Spleen (tissue), 11 donors: ENCODE measurements at regions not wholly inside any gene's neighbourhood (a gene's known extent, or its start where the extent isn't known, plus 50 kb on each side); places are given as distances from the start of the nearest gene placed in this dataset.
"Not testable (repeated sequence)": the region's sequence is repeated elsewhere in the genome, so short reads cannot be mapped to it uniquely, and the experiment has no call there.

Experiments used
- DNase-seq: peaks from one replicate; pipeline ENCODE4 v3.0.0-alpha.2; 2020
- H3K27ac ChIP-seq, 8 donors: fragments of 200-600 bp; sonication (generic) in 7 of 8; 1 replicate in 4 of 8; 2 replicates in 4 of 8; pipeline versions ENCODE4 v1.5.0 to v1.8.0; 2016 to 2021; ENCODE audit warnings: inconsistent platforms in 4 of 8, mild to moderate bottlenecking in 4 of 8, moderate library complexity in 1 of 8
- H3K27me3 ChIP-seq, 7 donors: fragments of 200-600 bp; sonication (generic) in 6 of 7; replicated peaks in 1 of 7; 1 replicate in 4 of 7; 2 replicates in 3 of 7; pipeline versions ENCODE4 v1.5.0 to v1.8.0; 2016 to 2021; ENCODE audit warnings: inconsistent platforms in 3 of 7, mild to moderate bottlenecking in 1 of 7
- H3K36me3 ChIP-seq, 6 donors: fragments of 200-600 bp; sonication (generic) in 5 of 6; 1 replicate in 4 of 6; 2 replicates in 2 of 6; pipeline versions ENCODE4 v1.5.0 to v1.8.0; 2016 to 2021; ENCODE audit warnings: inconsistent platforms in 2 of 6
- H3K4me1 ChIP-seq, 6 donors: fragments of 200-600 bp; sonication (generic) in 5 of 6; 1 replicate in 3 of 6; 2 replicates in 3 of 6; pipeline versions ENCODE4 v1.5.0 to v1.8.0; 2016 to 2021; ENCODE audit warnings: inconsistent platforms in 3 of 6
- H3K4me3 ChIP-seq, 8 donors: fragments of 200-600 bp; sonication (generic) in 7 of 8; 1 replicate in 4 of 8; 2 replicates in 4 of 8; pipeline versions ENCODE4 v1.5.0 to v1.8.0; 2016 to 2021; ENCODE audit warnings: inconsistent platforms in 4 of 8, mild to moderate bottlenecking in 4 of 8, moderate library complexity in 2 of 8
- H3K9me3 ChIP-seq, 8 donors: fragments of 200-600 bp; sonication (generic) in 7 of 8; 1 replicate in 4 of 8; 2 replicates in 4 of 8; pipeline versions ENCODE4 v1.5.0 to v1.8.0; 2016 to 2021; ENCODE audit warnings: inconsistent platforms in 4 of 8
- CTCF ChIP-seq, 11 experiments: fragments of 200-600 bp in 7 of 11; fragments of 450-650 bp in 4 of 11; sonication (generic) in 4 of 11; IDR thresholded peaks in 8 of 11; conservative IDR thresholded peaks in 3 of 11; 1 replicate in 7 of 11; 2 replicates in 4 of 11; pipeline versions ENCODE4 v1.4.0 to v1.8.0; 2016 to 2021; ENCODE audit warnings: antibody characterized with exemption in 11 of 11, inconsistent platforms in 4 of 11, mild to moderate bottlenecking in 1 of 11
- POLR2A ChIP-seq, 3 donors: fragments of 450-650 bp; IDR thresholded peaks; one replicate each; pipeline ENCODE4 v1.5.1; 2017; ENCODE audit warnings: antibody characterized with exemption in 3 of 3, mild to moderate bottlenecking in 1 of 3
- POLR2AphosphoS5 ChIP-seq, 3 donors: sonication (generic); formaldehyde crosslinking; IDR thresholded peaks; one replicate each; pipeline ENCODE4 v1.5.1; 2017; ENCODE audit warnings: antibody characterized with exemption in 3 of 3
- WGBS, 5 donors: extraction: QIAGEN DNeasy Blood & Tissue Kit in 3 of 5; methylation state at CpG; one replicate each; pipeline versions ENCODE4 v1.1.5 to v1.1.7; 2013 to 2018; 5-methylcytosine and 5-hydroxymethylcytosine counted together
- intact Hi-C: fragments of 100-400 bp; cut with DNase I; formaldehyde crosslinking; loops from one replicate; pipeline ENCODE4 v1.15.0; 2023; ENCODE audit warnings: low total_unique reads
- donor health status: healthy with polysubstance abuse.
- donor health status: DM: no; HTN: no; CAD: no; lungs with moderate emphysema.
- donor health status: DM: no; HTN: no; CAD: no.
- donor health status: Bipolar disorder and iron deficiency.
- donor health status: healthy.
- donor health status: DM: no; HTN: no; CAD: no.
- donor health status: DM: yes; HTN: yes; CAD: no.

DNA sequence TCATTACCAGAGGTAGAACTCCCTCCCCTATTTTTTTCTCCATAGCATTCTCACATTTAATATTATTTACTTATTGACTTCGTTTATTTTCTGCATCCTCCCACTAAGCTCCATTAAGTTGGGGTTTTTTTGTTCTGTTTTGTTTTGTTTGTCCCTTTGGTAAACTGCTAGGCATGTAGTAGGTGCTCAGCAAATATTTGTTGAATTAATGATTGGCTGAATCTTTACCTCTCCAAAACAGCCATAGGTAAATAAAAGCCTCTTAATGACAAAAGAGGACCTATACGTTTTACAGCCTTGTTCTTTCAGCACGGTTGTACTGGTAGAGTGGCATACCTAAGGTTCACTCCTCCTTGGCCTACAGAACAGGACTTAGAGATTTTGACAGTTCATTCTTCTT is 52.0 kb downstream of the PRORP start:
- peaks cover 0 to 5% (median 0%) of the 10 kb centered on the region in 8 donors for H3K9me3 ChIP-seq
- intact Hi-C loops: no loop called here
- H3K27ac ChIP-seq: no peak overlapping the region
- no peaks in the 10 kb centered on the region for H3K4me1 ChIP-seq
- H3K27me3 ChIP-seq: no peaks in the 10 kb centered on the region
- TF ChIP-seq CTCF (IDR thresholded peaks at IDR 0.05 in 8 of 11, conservative IDR thresholded peaks at IDR 0.05 in 3 of 11) (no peak), POLR2A (IDR thresholded peaks at IDR 0.05) (no peak), POLR2AphosphoS5 (IDR thresholded peaks at IDR 0.05) (no peak)
- no peak for DNase-seq
- peaks cover 0 to 39% (median 0%) of the 10 kb centered on the region in 6 donors for H3K36me3 ChIP-seq
- H3K4me3 ChIP-seq: no peak overlapping the region
- 90 to 98% (median 96%) methylated on average over 3 of the region's 3 CpGs for WGBS, 5 donors

DNA sequence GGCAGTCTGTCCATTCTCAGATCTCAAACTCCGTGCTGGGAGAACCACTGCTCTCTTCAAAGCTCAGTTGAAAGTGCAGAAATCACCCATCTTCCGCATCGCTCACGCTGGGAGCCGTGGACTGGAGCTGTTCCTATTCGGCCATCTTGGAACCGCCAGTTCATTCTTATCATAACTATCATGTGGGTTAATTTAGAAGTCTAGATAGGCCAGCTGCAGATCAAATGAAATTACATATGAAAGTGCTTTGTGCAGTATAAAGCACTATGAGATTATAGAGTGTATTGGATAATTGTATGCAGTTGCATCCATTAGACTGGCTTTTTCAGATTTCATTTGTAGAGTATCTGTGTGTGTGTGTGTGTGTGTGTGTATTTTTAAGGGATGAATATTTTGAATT is 57.8 kb downstream of the PRORP start:
- Histone ChIP-seq H3K4me1 (no peaks in the 10 kb centered on the region), H3K4me3 (no peak overlapping the region), H3K36me3 (peaks cover 0 to 32% (median 4%) of the 10 kb centered on the region in 6 donors), H3K27me3 (no peaks in the 10 kb centered on the region), H3K27ac (no peak overlapping the region), H3K9me3 (no peaks in the 10 kb centered on the region)
- 83 to 97% (median 85%) methylated on average over 7 of the region's 7 CpGs for WGBS, 5 donors
- intact Hi-C loops: no loop called here
- TF ChIP-seq POLR2A (IDR thresholded peaks at IDR 0.05): no peak
- TF ChIP-seq POLR2AphosphoS5 (IDR thresholded peaks at IDR 0.05): no peak
- no peak for TF ChIP-seq CTCF (IDR thresholded peaks at IDR 0.05 in 8 of 11, conservative IDR thresholded peaks at IDR 0.05 in 3 of 11)
- no peak for DNase-seq

DNA sequence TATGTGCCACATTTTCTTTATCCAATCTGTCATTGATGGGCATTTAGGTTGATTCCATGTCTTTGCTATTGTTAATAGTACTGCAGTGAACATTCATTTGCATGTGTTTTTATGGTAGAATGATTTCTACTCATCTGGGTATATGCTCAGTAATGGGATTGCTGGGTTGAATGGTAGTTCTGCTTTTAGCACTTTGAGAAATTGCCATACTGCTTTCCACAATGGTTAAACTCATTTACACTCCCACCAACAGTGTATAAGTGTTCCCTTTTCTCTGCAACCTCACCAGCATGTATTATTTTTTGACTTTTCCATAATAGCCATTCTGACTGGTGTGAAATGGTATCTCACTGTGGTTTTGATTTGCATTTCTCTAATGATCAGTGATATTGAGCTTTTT is 62.5 kb downstream of the PRORP start:
- H3K4me3 ChIP-seq, H3K27ac ChIP-seq, DNase-seq, H3K4me1 ChIP-seq, intact Hi-C loops, H3K9me3 ChIP-seq, H3K27me3 ChIP-seq: not testable (repeated sequence)
- peaks cover 0 to 43% (median 4%) of the 10 kb centered on the region in 6 donors for H3K36me3 ChIP-seq

DNA sequence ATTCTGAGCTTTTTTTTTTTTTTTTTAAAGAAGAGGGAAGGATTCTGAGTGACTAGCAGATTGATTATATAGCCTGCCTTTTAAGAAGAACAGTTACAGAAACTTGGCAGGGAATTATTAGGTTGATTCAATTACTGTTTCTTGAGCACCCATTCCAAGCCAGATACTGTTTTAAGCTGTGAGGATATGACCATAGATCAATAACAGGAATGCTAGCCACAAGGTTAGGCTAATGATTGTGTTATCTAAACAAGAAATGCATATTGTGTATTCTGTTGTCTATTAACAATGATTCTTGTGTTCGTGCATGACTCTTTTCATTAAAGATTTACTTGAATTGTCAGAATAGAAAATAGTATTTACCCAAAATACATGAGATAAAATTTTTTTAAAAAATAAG is 67.1 kb downstream of the PRORP start:
- Histone ChIP-seq H3K36me3 (peaks cover 0 to 60% (median 3%) of the 10 kb centered on the region in 6 donors), H3K4me1 (no peaks in the 10 kb centered on the region), H3K27me3 (no peaks in the 10 kb centered on the region), H3K9me3 (peaks cover 0 to 3% (median 0%) of the 10 kb centered on the region in 8 donors), H3K4me3 (no peak overlapping the region), H3K27ac (no peak overlapping the region)
- WGBS, 5 donors: 93 to 98% (median 95%) methylated on average over 1 of the region's 1 CpG
- TF ChIP-seq POLR2AphosphoS5 (IDR thresholded peaks at IDR 0.05) (no peak), POLR2A (IDR thresholded peaks at IDR 0.05) (no peak), CTCF (IDR thresholded peaks at IDR 0.05 in 8 of 11, conservative IDR thresholded peaks at IDR 0.05 in 3 of 11) (no peak)
- intact Hi-C loops: no loop called here
- no peak for DNase-seq

DNA sequence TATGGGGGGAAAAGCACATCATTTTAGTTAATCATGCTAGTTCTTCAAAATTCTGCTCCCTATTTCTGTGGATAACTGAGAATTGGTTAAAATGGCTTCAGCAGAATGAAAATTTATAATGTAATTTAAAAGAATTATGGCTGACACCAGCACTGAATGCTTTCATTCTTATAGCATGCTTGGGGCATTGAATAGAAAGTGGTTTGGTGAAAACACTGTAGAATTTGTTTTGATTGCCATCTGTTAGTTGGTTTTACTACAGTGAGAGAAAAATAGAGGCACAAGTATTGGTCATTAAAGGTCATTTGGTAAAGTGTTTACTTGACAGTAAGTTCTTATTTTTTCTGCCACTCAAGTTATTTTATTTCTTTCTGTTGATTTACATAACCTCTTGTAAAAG is 70.8 kb downstream of the PRORP start:
- Histone ChIP-seq H3K27me3 (no peaks in the 10 kb centered on the region), H3K27ac (no peak overlapping the region), H3K4me1 (peaks cover 0 to 7% (median 1%) of the 10 kb centered on the region in 6 donors), H3K9me3 (peaks cover 0 to 3% (median 0%) of the 10 kb centered on the region in 8 donors), H3K36me3 (peaks cover 0 to 45% (median 3%) of the 10 kb centered on the region in 6 donors), H3K4me3 (no peak overlapping the region)
- TF ChIP-seq POLR2AphosphoS5 (IDR thresholded peaks at IDR 0.05) (no peak), CTCF (IDR thresholded peaks at IDR 0.05 in 8 of 11, conservative IDR thresholded peaks at IDR 0.05 in 3 of 11) (no peak), POLR2A (IDR thresholded peaks at IDR 0.05) (no peak)
- DNase-seq: no peak
- intact Hi-C loops: no loop called here

- WGBS, 5 donors: 83 to 100% (median 94%) methylated on average over 1 of the region's 1 CpG
- H3K4me3 ChIP-seq, H3K27ac ChIP-seq, H3K4me1 ChIP-seq, H3K27me3 ChIP-seq, DNase-seq, H3K9me3 ChIP-seq, intact Hi-C loops: not testable (repeated sequence)
- H3K36me3 ChIP-seq: peaks cover 0 to 45% (median 3%) of the 10 kb centered on the region in 6 donors
These were observed 71.8 kb downstream of the PRORP start for GRCh38 chr14:35194183-35194582.
